Neuronal stem cell (in vitro differentiated cells): ENCODE measurements at regions not wholly inside any gene's neighbourhood (a gene's known extent, or its start where the extent isn't known, plus 50 kb on each side); places are given as distances from the start of the nearest gene placed in this dataset.
"Not testable (repeated sequence)": the region's sequence is repeated elsewhere in the genome, so short reads cannot be mapped to it uniquely, and the experiment has no call there.

Experiments used
- DNase-seq: peaks from one replicate; pipeline ENCODE4 v3.0.0-alpha.2; 2013; ENCODE audit warnings: low spot score
- H2AFZ ChIP-seq: one replicate; pipeline ENCODE4 v1.6.1; 2013; ENCODE audit warnings: mild to moderate bottlenecking, low read length, inconsistent platforms
- H2AK5ac ChIP-seq: 2 replicates; pipeline ENCODE4 v1.6.1; 2013; ENCODE audit warnings: low read depth, mild to moderate bottlenecking, inconsistent platforms, low read length, moderate library complexity, mixed read lengths
- H2BK120ac ChIP-seq: 2 replicates; pipeline ENCODE4 v1.6.1; 2013; ENCODE audit warnings: low read depth, mild to moderate bottlenecking, inconsistent platforms, low read length, moderate library complexity, mixed read lengths
- H2BK12ac ChIP-seq: one replicate; pipeline ENCODE4 v1.6.1; 2013; ENCODE audit warnings: low read length, inconsistent platforms
- H2BK15ac ChIP-seq: 2 replicates; pipeline ENCODE4 v1.6.1; 2013; ENCODE audit warnings: mild to moderate bottlenecking, low read length, inconsistent platforms, mixed read lengths
- H2BK5ac ChIP-seq: one replicate; pipeline ENCODE4 v1.6.1; 2013; ENCODE audit warnings: inconsistent platforms, mild to moderate bottlenecking, low read length, moderate library complexity
- H3K14ac ChIP-seq: one replicate; pipeline ENCODE4 v1.6.1; 2013; ENCODE audit warnings: low read length, inconsistent platforms
- H3K18ac ChIP-seq: 2 replicates; pipeline ENCODE4 v1.6.1; 2013; ENCODE audit warnings: low read length, inconsistent platforms
- H3K23ac ChIP-seq: 2 replicates; pipeline ENCODE4 v1.6.1; 2013; ENCODE audit warnings: low read depth, mild to moderate bottlenecking, mixed read lengths, low read length, inconsistent platforms; ENCODE audit not compliant: poor library complexity
- H3K27ac ChIP-seq: replicated peaks from 3 replicates; pipeline ENCODE4 v1.5.1; 2013; ENCODE audit warnings: low read length, inconsistent platforms
- H3K27me3 ChIP-seq, 3 experiments: 2 replicates each; pipeline ENCODE4 v1.6.1; 2013; ENCODE audit warnings: low read length in 3 of 3, mild to moderate bottlenecking in 2 of 3, inconsistent platforms in 1 of 3, low read depth in 1 of 3, mixed read lengths in 1 of 3, moderate library complexity in 1 of 3; ENCODE audit not compliant: control insufficient read depth in 3 of 3, insufficient read depth in 3 of 3
- H3K36me3 ChIP-seq, 2 donors: replicated peaks in 1 of 2; 2 replicates each; pipeline ENCODE4 v1.6.1; 2013; ENCODE audit warnings: low read length in 2 of 2; ENCODE audit not compliant: control insufficient read depth in 2 of 2, insufficient read depth in 2 of 2
- H3K4ac ChIP-seq: 2 replicates; pipeline ENCODE4 v1.6.1; 2013; ENCODE audit warnings: inconsistent platforms, mild to moderate bottlenecking, low read length, moderate library complexity
- H3K4me1 ChIP-seq, 2 donors: 1 replicate in 1 of 2; 2 replicates in 1 of 2; pipeline ENCODE4 v1.6.1; 2013; ENCODE audit warnings: low read length in 2 of 2, low read depth in 1 of 2; ENCODE audit not compliant: control insufficient read depth in 2 of 2, insufficient read depth in 1 of 2
- H3K4me2 ChIP-seq: one replicate; pipeline ENCODE4 v1.6.1; 2013; ENCODE audit warnings: mild to moderate bottlenecking, low read length, inconsistent platforms; ENCODE audit not compliant: insufficient read depth, poor library complexity, severe bottlenecking
- H3K4me3 ChIP-seq, 2 donors: 2 replicates each; pipeline ENCODE4 v1.5.1; 2013; ENCODE audit warnings: low read length in 2 of 2, mild to moderate bottlenecking in 2 of 2, inconsistent platforms in 1 of 2, moderate library complexity in 1 of 2
- H3K79me1 ChIP-seq: one replicate; pipeline ENCODE4 v1.6.1; 2013; ENCODE audit warnings: low read depth, mild to moderate bottlenecking, inconsistent platforms, low read length, moderate library complexity
- H3K9ac ChIP-seq: one replicate; pipeline ENCODE4 v1.6.1; 2013; ENCODE audit warnings: mild to moderate bottlenecking, low read depth, low read length, inconsistent platforms; ENCODE audit not compliant: poor library complexity
- H3K9me3 ChIP-seq, 2 donors: replicated peaks in 1 of 2; 2 replicates each; pipeline versions ENCODE3 to v1.6.1; 2013; ENCODE audit warnings: low read length in 2 of 2, mild to moderate bottlenecking in 2 of 2, inconsistent platforms in 1 of 2, low read depth in 1 of 2, mixed read lengths in 1 of 2, moderate library complexity in 1 of 2; ENCODE audit not compliant: control insufficient read depth in 2 of 2, insufficient read depth in 1 of 2
- H4K8ac ChIP-seq: one replicate; pipeline ENCODE4 v1.6.1; 2013; ENCODE audit warnings: low read depth, mild to moderate bottlenecking, inconsistent platforms, low read length, moderate library complexity
- H4K91ac ChIP-seq: one replicate; pipeline ENCODE4 v1.6.1; 2013; ENCODE audit warnings: low read length, low read depth, mild to moderate bottlenecking, inconsistent platforms; ENCODE audit not compliant: poor library complexity
- WGBS, 2 donors: extraction: QIAGEN DNeasy Blood & Tissue Kit; methylation state at CpG; one replicate each; pipeline ENCODE4 v1.1.7; 2013; ENCODE audit warnings: missing lambda C conversion rate in 2 of 2, mixed read lengths in 1 of 2; ENCODE audit not compliant: insufficient read length in 2 of 2, insufficient replicate concordance in 1 of 2; ENCODE audit errors: extremely low coverage in 2 of 2; 5-methylcytosine and 5-hydroxymethylcytosine counted together

DNA sequence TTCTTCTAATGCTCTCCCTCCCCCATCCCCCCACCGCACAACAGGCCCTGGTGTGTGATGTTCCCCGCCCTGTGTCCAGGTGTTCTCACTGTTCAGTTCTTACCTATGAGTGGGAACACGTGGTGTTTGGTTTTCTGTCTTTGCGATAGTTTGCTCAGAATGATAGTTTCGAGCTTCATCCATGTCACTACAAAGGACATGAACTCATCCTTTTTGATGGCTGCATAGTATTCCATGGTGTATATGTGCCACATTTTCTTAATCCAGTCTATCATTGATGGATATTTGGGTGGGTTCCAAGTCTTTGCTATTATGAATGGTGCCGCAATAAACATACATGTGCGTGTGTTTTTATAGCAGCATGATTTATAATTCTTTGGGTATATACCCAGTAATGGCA lies 1005.5 kb upstream of the CDH10 start:
- H3K4me1 ChIP-seq, H3K36me3 ChIP-seq, H2BK120ac ChIP-seq, H3K9ac ChIP-seq, H4K8ac ChIP-seq, H3K79me1 ChIP-seq, H4K91ac ChIP-seq, H2BK15ac ChIP-seq, H3K4me3 ChIP-seq, H2BK5ac ChIP-seq, H2AK5ac ChIP-seq, H3K23ac ChIP-seq, H2BK12ac ChIP-seq, H3K9me3 ChIP-seq, H3K14ac ChIP-seq, H3K4me2 ChIP-seq, H2AFZ ChIP-seq, H3K27ac ChIP-seq, H3K4ac ChIP-seq, H3K27me3 ChIP-seq, H3K18ac ChIP-seq, DNase-seq: not testable (repeated sequence)
- no CpG with 5 or more reads among the region's 7 CpGs for WGBS, 2 donors

DNA sequence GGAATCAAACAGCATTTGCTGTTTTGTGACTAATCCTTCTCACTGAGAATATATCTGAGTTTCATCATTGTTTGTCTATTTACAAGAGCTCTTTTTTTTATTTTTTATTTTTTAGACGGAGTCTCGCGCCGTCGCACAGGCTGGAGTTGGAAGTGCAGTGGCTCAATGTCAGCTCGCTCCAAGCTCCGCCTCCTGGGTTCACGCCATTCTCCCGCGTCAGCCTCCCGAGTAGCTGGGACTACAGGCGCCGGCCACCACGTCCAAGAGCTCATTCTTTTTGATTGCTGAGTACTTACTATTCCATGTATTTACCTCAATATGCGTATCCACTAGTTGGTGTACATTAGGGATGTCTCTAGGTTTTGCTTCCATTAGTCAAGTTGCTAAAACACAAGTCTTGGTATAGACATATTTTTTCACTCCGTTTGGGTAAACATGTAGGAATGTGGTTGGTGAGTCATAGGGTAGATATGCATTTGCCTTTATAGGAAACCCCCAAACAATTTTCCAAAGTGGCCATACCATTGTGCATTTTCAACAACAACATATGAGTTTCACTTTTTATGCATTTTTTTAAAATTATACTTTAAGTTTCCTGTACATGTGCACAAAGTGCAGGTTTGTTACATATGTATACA lies 1005.0 kb upstream of the CDH10 start:
- Histone ChIP-seq H3K79me1 (no peaks in the 10 kb centered on the region), H2BK15ac (no peak overlapping the region), H2AFZ (no peak overlapping the region), H2BK5ac (no peak overlapping the region), H4K91ac (no peak overlapping the region), H3K14ac (no peak overlapping the region), H2AK5ac (no peak overlapping the region), H3K9ac (no peak overlapping the region), H2BK120ac (no peak overlapping the region), H3K36me3 (no peaks in the 10 kb centered on the region), H3K27me3 (no peaks in the 10 kb centered on the region), H3K18ac (no peak overlapping the region), H3K4me2 (no peak overlapping the region), H3K9me3 (no peaks in the 10 kb centered on the region), H3K27ac (no peak overlapping the region), H4K8ac (no peak overlapping the region), H3K4me1 (no peaks in the 10 kb centered on the region), H2BK12ac (no peak overlapping the region), H3K4me3 (no peak overlapping the region), H3K4ac (no peak overlapping the region), H3K23ac (no peak overlapping the region)
- WGBS, 2 donors: no CpG with 5 or more reads among the region's 16 CpGs
- DNase-seq: no peak

DNA sequence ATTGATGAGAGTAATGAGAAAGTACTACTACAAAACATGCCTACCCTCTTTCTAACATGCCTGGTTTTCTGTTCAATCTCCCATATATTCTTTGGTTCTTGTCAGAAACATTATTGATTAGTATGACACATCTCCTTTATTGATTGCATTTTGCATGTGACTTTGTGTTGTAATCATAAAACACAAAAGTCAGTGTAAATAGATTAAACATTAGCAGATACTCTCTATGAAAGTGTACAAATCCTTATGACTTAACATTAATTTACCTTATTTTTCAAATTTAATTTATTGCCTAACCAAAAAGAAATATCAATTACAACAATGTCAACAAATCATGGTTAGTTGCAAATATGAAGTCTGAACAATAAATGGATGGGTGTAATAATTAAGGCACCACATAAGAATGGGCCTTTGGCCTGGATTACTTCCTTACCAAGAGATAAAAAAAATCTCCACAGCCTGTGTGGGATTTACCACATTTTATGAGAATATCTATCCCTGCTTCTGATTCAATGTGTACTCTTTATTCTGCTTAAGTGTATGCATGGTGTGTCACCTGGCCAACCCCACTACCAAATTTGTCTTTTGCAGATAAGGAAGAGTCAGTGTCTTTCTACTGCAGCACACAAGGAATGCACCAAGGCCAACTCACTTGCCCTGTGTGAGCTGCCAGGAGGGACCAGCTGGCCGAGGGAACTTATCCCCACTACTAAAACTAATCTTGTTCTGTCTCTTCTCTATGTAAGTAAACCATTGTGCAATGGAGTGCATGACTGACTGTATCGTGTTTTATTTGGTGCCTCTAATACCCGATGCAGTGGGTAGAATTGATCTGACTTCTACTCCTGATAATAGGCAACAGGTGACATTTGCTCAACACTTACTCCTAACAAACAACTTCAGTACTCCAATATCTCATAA lies 1001.9 kb upstream of the CDH10 start:
- Histone ChIP-seq H3K18ac (no peak overlapping the region), H2BK120ac (no peak overlapping the region), H3K79me1 (no peaks in the 10 kb centered on the region), H3K4ac (no peak overlapping the region), H2BK15ac (no peak overlapping the region), H3K27me3 (no peaks in the 10 kb centered on the region), H3K9me3 (no peaks in the 10 kb centered on the region), H3K4me1 (no peaks in the 10 kb centered on the region), H3K14ac (no peak overlapping the region), H3K36me3 (no peaks in the 10 kb centered on the region), H2BK5ac (no peak overlapping the region), H2BK12ac (no peak overlapping the region), H3K23ac (no peak overlapping the region), H3K4me2 (no peak overlapping the region), H4K91ac (no peak overlapping the region), H3K4me3 (no peak overlapping the region), H2AFZ (no peak overlapping the region), H3K9ac (no peak overlapping the region), H4K8ac (no peak overlapping the region), H3K27ac (no peak overlapping the region), H2AK5ac (no peak overlapping the region)
- WGBS, 2 donors: no CpG with 5 or more reads among the region's 3 CpGs
- no peak for DNase-seq

DNA sequence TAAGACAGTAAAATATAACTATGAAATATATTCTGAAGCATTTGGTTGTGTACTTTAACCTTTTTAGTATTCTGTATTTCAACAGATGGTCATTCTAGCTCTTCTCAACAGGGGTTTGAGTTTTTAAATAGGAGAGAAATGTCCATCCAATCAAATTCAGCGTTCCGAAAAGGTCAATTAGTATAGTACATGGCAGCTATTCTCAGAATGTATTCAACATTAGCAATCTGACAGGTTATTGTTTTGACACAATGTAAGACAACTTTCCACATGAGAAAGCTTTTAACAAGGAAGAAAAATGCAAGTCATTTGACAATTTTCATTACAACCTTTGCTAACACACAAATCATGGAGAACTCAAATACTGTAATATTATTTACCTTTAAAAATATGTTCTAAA lies 996.3 kb upstream of the CDH10 start:
- no peaks in the 10 kb centered on the region for H3K9me3 ChIP-seq
- no peak overlapping the region for H3K4ac ChIP-seq
- H3K27ac ChIP-seq: no peak overlapping the region
- no CpG with 5 or more reads among the region's 2 CpGs for WGBS, 2 donors
- H4K91ac ChIP-seq: no peak overlapping the region
- no peak overlapping the region for H3K18ac ChIP-seq
- no peak overlapping the region for H2BK120ac ChIP-seq
- H2AFZ ChIP-seq: no peak overlapping the region
- H2BK12ac ChIP-seq: no peak overlapping the region
- no peak overlapping the region for H3K9ac ChIP-seq
- no peak overlapping the region for H3K23ac ChIP-seq
- no peak overlapping the region for H3K4me3 ChIP-seq
- no peak overlapping the region for H2BK15ac ChIP-seq
- H3K14ac ChIP-seq: no peak overlapping the region
- DNase-seq: no peak
- no peaks in the 10 kb centered on the region for H3K27me3 ChIP-seq
- H4K8ac ChIP-seq: no peak overlapping the region
- H2BK5ac ChIP-seq: no peak overlapping the region
- H3K4me2 ChIP-seq: no peak overlapping the region
- H2AK5ac ChIP-seq: no peak overlapping the region
- no peaks in the 10 kb centered on the region for H3K36me3 ChIP-seq
- H3K4me1 ChIP-seq: no peaks in the 10 kb centered on the region
- H3K79me1 ChIP-seq: no peaks in the 10 kb centered on the region
